Skin of body (tissue), 1 donor: ENCODE measurements at regions not wholly inside any gene's neighbourhood (a gene's known extent, or its start where the extent isn't known, plus 50 kb on each side); places are given as distances from the start of the nearest gene placed in this dataset.
"Not testable (repeated sequence)": the region's sequence is repeated elsewhere in the genome, so short reads cannot be mapped to it uniquely, and the experiment has no call there.

ENCODE experiments used
- DNase-seq: peaks from one replicate; lab custom pipeline; 2025; lab: John Stamatoyannopoulos, UW

DNA sequence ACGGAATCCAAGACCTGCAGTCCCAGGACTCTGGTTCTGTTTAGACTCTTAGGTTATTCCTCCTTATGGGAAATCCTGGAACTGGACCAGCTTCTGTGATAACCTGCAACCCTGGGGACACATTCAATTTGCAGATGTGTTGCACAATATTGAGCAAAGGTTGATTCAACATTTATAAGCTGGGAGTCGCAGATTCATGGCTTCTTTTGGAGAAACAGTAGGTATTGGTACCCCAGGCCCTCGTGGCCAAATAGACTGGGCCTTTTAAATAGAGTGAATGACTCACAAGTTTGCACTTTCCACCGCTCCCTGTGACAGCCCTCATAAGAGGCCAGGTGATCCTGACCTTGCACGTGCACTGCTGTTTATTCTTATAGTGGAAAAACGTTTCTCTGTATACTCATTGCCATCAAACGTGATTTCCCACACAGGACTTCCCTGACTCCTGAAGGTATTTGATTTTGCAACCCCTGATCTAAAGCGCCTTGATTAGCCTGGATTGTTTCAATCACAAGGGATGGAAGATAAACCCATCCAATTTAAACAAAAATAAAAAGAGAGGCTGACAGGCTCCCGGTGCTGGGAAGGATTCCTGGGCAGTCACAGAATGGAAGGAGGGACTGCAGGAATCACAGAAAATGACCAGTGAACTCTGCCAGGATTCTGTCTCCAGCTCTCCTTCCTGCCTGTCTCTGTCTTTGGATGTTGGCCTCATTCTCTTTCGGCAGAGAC lies 98.0 kb downstream of the VCPKMT start:
- peak; percentile 56 for DNase-seq

DNA sequence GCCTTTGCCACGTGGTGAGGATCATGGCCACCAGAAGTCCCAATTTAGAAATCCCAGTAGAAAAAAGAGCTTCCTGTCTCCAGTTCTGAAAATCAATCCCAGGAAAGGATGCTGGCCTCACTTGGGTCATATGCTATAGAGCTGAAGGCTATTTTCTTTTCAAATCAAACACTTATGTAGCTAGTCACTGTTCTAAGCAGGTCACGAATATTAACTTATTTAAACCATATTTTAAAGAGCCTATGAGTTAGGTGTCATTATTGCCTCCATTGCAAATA lies 97.5 kb downstream of the VCPKMT start:
- peak; percentile 56 for DNase-seq

DNA sequence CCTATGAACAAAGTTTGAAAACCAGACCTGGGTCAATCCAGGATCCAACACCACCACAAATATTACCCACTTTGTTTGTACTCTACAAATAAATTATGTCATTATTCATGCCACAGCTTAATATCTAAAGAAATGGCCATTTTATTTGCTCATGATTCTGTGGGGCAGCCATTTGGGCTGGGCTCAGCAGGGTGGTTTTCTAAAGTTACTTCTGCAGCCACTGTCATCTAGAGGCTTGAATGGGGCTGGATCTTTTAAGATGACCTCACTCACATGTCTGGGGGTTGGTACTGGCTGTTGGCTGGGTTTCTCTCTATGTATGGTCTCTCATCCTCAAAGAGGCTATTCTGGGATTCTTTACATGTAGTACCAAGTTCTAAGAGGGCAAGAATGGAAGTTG lies 96.2 kb downstream of the VCPKMT start:
- no peak for DNase-seq

DNA sequence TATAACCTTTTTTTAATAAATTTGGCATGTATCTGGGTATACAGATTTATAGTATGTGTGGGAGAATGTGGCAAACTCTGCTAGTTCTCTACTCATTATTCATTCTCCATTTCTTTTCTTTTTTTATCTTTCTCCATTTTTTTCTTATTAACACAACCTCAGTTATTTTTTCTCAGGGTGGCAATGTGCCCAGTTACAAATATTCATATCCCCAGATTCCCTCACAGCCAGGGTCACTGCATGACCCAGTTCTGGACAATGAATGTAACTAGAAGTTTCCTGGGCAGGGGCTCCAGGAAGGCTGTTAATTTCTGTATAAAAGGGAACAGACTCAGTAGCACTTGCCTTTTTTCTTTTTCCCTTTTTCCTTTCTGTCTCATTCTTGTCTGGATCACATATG lies 95.6 kb downstream of the VCPKMT start:
- no peak for DNase-seq

DNA sequence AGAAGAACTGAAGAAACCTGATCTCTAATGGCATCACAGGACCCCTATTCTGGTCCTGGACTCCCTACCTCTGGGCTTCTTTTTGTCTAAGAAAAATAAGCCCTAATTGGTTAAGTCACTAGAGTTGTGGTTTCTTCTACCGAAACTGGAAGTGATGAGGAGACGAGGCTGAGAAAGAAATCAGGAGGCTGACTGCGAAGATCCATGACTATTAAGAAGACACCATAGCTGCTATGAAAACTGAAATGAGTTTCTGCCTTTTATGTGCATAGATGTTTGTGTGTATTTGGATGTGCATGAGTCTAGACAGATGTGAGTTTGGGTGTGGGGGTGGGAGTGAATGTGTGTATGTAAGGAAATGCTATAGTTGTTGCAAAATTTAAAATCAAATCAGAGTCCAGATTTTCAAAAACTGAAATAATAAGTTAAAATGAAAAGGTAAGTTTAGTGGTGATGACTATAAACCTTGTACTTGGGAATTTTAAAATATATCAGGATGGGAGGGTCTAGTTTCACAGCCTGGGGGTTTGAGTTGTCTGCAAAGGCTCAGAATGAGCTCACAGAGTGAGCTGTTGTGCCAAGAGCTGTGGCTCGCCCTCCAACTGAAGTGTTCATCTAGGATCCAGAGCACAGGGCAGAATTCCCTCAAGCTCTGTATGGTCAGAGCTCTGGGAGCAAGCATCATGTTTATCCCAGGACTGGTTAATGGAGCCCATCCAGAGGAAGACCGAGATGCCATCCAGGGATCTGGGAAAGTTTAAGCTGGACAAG lies 94.9 kb downstream of the VCPKMT start:
- no peak for DNase-seq

DNA sequence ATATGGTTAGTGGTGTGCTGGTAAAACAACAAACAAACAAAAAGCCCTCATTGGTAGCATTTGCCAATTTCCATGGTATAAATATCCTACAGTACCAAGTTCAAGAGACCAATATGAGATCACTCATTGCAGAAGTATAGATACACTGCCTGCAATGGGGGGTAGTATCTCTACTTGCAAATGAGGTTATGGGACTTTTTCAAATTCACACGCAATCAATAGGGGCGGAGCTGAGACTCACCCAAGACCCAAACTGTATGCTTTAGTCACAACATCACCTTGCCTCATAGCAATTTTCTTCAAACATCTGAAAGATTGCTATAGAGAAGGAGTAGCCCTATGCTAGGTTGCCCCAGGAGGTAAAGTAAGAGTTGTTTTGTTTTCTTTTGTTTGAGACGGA lies 93.7 kb downstream of the VCPKMT start:
- no peak for DNase-seq

DNA sequence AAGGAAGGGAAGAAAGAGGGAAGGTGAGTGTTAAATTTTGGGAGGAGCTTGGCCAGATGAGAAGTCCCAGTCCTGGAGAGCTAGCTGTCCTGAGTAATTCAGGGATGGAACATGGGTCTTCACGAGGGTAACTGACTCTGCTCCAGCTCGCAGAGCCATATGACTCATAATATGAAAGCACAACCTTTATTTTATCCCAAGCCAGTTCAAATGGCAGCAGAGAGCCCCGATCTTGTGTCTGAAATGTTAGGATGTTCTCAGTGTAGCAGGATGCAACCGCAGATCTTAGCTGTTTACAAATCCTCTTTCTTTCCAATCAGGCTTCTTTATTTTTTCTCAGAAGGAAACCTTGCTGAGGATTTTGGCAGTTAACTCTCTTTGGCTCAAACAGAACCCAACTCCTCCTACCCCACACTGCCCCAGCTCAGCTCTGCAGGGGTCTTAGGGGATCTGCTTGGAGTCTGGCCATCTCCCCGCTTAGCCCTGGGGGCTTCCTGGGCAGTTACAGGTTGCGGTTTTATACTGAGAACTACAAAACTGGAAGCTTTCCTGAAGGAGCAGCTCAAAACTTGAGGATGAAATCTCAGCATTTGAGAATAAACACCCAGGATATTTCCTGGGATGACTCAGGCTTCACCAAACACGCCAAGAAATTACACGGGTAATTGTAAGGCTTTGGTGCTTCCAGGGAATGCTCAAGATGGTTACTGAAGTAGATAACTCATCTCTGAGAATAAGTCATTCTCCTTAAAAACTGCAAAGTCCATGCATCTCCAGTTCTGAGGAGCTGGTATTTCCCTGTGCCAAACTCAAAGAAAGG lies 92.5 kb downstream of the VCPKMT start:
- DNase-seq = no peak

DNA sequence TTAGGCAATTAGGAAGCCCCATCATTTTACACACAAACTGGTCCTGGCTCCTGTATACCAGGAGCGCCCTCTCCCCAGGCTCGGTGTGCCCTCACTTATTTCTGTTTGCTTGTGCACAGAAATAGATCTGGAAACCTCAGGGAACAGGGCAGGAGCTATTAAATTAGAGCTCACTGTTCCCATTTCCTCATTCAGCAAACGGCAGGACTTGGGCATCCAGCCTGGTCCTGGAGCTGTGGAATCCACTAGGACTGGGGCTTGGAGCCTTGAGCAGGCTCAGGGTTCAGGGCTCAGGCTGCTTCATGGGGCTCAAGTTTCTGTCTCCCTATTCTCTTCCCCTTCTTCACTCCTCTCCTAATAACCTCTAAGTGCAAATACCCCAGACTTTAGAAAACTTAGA lies 91.3 kb downstream of the VCPKMT start:
- DNase-seq = no peak

DNA sequence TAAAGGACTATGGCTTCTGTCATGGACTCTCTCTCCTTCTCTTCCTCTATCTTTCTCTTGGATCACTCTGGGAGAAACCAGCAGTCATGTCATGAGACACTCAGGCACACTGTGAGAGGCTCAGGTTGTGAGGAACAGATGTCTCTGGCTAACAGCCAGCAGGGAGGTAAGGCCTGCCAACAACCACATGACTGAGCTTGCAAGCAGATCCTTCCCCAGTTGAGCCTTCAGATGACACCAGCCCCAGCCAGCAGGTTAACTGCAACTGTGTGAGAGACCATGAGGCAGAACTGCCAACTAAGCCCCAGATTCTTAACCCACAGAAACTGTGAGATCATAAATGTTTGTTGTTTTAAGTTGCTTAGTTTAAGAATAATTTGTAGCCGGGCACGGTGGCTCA lies 90.6 kb downstream of the VCPKMT start:
- DNase-seq = no peak

DNA sequence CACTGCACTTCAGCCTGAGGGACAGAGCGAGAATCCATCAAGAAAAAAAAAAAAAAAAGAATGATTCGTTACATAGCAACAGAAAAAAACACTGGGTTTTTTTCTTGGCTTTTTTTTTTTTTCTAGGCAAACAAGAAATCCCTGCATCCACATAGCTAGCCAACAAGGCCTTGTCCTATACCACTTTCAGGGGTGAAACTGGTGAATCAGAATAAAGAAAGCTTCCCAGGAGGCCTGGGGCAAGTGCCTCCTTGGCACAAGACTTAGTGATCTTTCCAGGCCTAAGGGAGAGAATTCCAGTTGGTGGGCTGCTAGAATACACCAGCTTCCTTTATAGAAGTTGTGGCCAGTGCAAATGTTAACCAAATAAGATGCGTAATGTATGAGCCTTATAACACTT lies 90.0 kb downstream of the VCPKMT start:
- DNase-seq = no peak

DNA sequence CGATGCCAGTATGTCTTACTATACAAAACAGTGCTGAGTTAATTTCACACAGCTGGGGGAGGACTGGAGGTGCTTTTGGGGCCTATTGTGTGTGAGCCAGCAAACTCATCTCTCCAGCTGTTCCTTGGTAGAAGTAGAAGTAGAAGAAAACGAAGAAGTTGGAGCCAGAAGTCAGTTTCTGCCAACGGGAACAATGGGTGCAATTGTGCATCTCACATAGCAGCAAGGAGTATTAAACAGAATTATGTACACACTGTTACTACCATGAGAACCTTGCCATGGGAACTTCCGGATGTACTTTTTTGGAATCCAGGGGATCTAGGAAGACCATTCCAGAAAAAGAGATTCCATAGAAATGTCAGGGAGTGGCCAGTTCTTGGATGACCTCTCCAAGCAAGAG lies 88.6 kb downstream of the VCPKMT start:
- DNase-seq = no peak

DNA sequence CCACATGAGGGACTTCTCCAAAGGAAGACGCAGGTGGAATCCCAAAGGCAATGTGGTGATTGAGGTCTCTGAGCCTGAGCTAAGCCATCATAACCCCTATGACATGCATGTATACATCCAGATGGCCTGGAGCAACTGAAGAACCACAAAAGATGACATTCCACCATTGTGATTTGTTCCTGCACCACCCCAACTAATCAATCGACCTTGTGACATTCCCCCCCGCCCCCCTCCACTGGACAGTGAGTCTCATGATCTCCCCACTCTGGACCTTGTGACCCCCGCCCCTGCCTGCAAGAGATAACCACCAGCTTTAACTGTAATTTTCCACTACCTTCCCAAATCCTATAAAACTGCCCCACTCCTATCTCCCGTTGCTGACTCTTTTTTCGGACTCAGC lies 87.9 kb downstream of the VCPKMT start:
- DNase-seq = no peak

DNA sequence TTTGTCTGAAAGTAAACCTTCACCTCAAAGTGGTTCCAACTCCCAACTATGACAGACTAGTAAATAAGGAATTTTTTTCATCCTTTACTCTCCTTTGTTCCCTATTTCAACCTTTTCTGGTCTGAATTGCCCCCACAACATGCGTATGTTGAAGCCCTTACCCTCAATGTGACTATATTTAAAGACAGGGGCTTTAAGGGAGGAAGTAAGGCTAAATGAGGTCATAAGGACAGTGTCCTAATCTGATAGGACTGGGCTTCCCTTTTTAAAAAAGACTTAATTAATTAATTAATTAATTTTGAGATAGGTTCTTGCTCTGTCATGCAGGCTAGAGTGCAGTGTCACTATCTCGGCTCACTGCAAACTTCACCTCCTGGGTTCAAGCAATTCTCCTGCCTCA lies 86.3 kb downstream of the VCPKMT start:
- no peak for DNase-seq

DNA sequence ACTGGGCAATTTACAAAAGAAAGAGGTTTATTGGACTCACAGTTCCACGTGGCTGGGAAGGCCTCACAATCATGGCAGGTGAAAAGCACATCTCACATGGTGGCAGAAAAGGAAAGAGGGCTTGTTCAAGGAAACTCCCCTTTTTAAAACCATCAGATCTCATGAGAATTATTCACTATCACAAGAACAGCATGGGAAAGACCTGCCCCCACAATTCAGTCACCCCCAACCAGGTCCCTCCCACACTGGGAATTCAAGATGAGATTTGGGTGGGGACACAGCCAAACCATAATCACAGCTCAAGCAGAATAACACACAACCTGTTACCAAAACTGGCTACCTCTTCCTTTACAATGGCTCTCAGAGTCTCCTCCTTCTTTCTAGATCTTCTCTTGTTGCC lies 85.5 kb downstream of the VCPKMT start:
- not testable (repeated sequence) for DNase-seq

DNA sequence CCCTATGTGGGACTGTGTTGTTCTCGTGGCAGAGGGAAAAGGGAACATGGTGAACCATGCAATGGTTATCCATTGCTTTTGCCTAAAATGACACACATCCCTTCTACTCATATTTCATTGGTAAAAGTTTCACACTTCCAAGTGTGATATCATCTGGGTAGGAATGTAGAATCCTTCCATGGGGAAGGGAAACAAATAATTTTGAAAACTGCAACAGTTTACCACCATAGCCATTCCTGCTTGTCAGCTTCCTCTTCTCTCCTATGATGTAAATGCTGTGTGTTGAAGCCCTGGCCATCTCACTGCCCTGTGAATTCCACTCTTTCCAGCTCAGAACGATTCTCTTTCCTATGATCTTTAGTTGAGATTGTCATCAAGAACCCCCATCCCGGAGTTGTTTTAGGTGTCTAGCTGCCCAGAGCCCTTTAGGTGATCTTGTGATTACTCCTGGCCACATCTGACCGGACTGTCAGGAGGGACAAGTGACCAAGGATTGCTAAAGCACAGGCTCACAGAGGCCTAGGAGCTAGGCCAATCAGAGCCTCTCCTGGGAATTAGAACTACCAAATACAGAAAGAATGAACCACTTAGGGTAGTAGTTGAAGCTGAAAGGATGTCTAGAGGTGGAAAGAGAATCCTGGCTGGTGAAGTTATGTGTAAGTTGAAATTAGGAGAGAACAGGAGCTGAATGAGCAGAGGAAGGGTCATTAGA lies 84.6 kb downstream of the VCPKMT start:
- no peak for DNase-seq

DNA sequence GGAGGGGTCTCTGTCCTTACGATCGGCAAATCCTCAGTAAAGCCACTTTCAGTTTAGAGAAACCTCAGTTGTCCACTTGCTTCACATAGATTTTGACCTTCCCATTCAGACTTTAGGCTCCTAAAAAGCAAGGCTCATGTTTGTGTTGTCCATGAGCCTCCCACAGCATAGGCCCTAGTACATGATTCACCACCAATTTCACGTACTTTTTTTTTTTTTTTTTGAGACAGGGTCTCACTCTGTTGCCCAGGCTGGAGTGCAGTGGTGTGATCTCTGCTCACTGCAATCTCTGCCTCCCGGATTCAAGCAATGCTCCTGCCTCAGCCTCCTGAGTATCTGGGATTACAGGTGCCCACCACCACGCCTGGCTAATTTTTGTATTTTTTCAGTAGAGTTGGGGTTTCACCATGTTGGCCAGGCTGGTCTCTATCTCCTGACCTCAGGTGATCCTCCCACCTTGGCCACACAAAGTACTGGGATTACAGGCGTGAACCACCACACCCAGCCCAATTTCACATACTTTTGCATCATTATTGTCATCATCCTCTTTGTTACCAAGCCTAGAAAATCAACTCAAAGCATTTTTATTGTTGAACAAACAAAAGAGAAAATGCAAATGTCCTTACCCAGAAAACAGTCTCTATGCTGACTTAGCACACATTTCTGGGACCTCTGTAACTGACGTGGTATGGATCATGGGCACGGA lies 83.8 kb downstream of the VCPKMT start:
- not testable (repeated sequence) for DNase-seq

DNA sequence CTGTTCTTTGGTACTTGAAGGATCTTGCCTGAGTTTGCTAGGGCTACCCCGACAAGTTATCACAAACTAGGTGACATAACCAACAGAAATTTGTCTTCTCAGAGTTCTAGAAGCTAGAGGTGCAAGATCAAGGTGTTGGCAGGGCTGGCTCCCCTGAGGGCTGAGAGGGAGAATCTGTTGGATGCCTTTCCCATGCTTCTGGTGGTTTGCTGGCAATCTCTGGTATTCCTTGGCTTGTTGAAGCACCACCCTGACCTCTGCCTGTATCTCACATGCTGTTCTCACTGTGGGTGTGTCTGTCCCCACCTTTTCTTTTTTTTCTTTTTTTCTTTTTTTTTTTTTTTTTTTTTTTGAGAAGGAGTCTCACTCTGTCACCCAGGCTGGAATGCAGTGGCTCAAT lies 81.2 kb downstream of the VCPKMT start:
- no peak for DNase-seq

DNA sequence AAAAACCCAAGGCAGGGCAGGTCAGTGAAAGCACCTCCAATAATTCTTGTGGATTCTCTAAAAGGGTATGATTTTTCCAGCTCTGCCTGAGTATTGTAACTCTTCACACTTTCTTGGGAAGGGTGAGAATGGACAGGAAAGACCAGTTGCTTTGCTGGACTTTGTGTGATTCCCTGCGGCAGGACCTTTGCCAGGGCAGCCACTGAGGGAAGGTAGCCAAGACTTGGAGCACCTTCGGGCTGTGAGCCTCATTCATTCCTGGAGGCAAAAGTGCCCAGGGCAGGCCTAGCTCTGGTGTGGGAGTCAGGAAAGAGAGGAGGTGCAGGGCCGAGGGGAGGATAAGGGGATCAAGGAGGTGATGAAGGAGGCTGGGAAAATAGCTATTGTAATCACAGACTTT lies 80.2 kb downstream of the VCPKMT start:
- no peak for DNase-seq

DNA sequence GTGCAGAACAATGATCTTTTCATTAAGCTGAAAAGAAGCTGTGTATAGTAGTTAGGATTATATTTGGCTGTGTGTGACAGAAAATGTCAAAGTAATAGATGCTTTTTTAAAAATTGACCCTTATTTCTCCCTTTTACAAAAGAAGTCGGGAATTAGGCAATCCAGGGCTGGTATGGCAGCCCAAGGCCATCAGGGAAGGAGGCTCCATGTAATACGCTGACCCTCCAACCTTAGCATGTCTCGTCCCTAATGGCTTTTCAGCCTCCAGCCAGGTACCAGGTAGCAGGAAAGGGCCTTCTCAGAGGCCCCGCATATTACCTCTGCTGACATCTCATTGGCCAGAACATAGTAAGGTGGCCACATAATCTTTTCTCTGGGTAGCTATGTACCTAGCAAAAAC lies 79.7 kb downstream of the VCPKMT start:
- DNase-seq = no peak

DNA sequence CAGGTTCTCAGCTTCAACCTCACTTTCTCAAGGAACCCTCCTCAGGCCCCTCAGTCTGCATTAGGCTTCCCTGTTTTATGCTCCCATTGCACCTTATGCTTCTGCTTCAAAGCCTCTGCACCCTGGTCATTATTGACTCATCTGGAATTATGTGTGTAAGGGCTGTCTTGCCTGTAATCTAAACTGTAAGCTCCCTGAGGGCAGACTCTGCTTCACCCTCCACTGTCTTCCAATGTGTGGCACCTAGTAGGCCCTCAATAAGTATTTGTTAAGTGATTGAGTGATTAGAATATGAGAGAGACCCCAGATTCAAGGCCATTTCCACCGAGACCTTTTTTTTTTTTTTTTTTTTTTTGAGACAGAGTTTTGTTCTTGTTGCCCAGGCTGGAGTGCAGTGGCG lies 79.1 kb downstream of the VCPKMT start:
- DNase-seq = no peak

DNA sequence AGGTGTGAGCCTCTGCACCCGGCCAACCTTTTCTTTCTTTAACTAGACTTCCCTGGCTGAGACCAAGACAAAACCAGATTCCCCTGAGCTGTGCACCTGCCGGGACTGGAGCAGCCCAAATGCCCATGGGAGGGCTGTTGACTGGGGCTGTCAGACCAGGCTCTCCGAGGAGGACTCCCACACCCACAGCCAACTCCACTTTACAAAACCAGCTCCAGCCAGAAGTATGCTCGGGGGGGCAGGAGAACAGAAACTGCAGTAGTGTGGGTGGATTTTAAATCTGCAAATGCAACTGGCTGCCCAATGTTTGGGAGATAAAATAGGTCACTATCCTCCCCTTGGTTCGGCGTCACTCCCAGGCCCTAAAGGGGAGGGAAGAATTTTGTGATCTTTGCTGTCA lies 78.5 kb downstream of the VCPKMT start:
- DNase-seq = no peak
